Neutrophil (primary cell): ENCODE measurements at regions not wholly inside any gene's neighbourhood (a gene's known extent, or its start where the extent isn't known, plus 50 kb on each side); places are given as distances from the start of the nearest gene placed in this dataset.

Source experiments
- H3K27ac ChIP-seq: fragments of 200-600 bp; sonication (generic); 2 replicates; pipeline ENCODE4 v1.5.1; 2016; ENCODE audit warnings: mild to moderate bottlenecking, moderate library complexity
- H3K27me3 ChIP-seq: fragments of 200-600 bp; sonication (generic); 2 replicates; pipeline ENCODE4 v1.6.0; 2016; ENCODE audit warnings: mild to moderate bottlenecking
- H3K36me3 ChIP-seq: fragments of 200-600 bp; sonication (generic); 2 replicates; pipeline ENCODE4 v1.5.1; 2017
- H3K4me1 ChIP-seq, 2 experiments: fragments of 200-600 bp in 1 of 2; sonication (generic) in 1 of 2; 1 replicate in 1 of 2; 2 replicates in 1 of 2; pipeline versions ENCODE4 v1.5.1 to v1.6.1; 2013 to 2016; ENCODE audit warnings: low read depth in 1 of 2, low read length in 1 of 2, mild to moderate bottlenecking in 1 of 2, moderate library complexity in 1 of 2; ENCODE audit not compliant: control insufficient read depth in 1 of 2, insufficient read depth in 1 of 2
- H3K4me3 ChIP-seq, 2 experiments: fragments of 200-600 bp in 1 of 2; sonication (generic) in 1 of 2; 1 replicate in 1 of 2; 2 replicates in 1 of 2; pipeline ENCODE4 v1.5.1; 2013 to 2016; ENCODE audit warnings: low read depth in 1 of 2, low read length in 1 of 2, mild to moderate bottlenecking in 1 of 2, moderate library complexity in 1 of 2
- H3K9me3 ChIP-seq: fragments of 200-600 bp; sonication (generic); 2 replicates; pipeline ENCODE4 v1.5.1; 2016
- CTCF ChIP-seq: fragments of 200-600 bp; sonication (generic); IDR thresholded peaks from 2 replicates; pipeline ENCODE4 v1.5.1; 2016; ENCODE audit warnings: antibody characterized with exemption

GRCh38 chr5:60529001-60529400 lies 171.0 kb downstream of the DEPDC1B start:
- TF ChIP-seq CTCF, result no peak
- Histone ChIP-seq H3K9me3 (no peaks in the 10 kb centered on the region), H3K27ac (no peak overlapping the region), H3K4me1 (no peaks in the 10 kb centered on the region), H3K36me3 (no peaks in the 10 kb centered on the region), H3K4me3 (no peak overlapping the region), H3K27me3 (peaks cover 19% of the 10 kb centered on the region)

- H3K4me1 ChIP-seq, result no peaks in the 10 kb centered on the region
- no peaks in the 10 kb centered on the region for H3K9me3 ChIP-seq
- no peak for TF ChIP-seq CTCF
- peaks cover 31% of the 10 kb centered on the region for H3K27me3 ChIP-seq
- no peak overlapping the region for H3K4me3 ChIP-seq
- no peaks in the 10 kb centered on the region for H3K36me3 ChIP-seq
- no peak overlapping the region for H3K27ac ChIP-seq
Measured at GRCh38 chr5:60527072-60527471, 172.9 kb downstream of the DEPDC1B start.

GRCh38 chr5:60526336-60526875 lies 173.6 kb downstream of the DEPDC1B start:
- H3K9me3 ChIP-seq, result no peaks in the 10 kb centered on the region
- H3K27ac ChIP-seq, result no peak overlapping the region
- no peaks in the 10 kb centered on the region for H3K4me1 ChIP-seq
- peaks cover 32% of the 10 kb centered on the region for H3K27me3 ChIP-seq
- no peak overlapping the region for H3K4me3 ChIP-seq
- H3K36me3 ChIP-seq, result no peaks in the 10 kb centered on the region
- no peak for TF ChIP-seq CTCF

GRCh38 chr5:60522292-60522905 lies 177.6 kb downstream of the DEPDC1B start:
- no peaks in the 10 kb centered on the region for H3K9me3 ChIP-seq
- no peak overlapping the region for H3K27ac ChIP-seq
- H3K4me3 ChIP-seq, result no peak overlapping the region
- H3K4me1 ChIP-seq, result no peaks in the 10 kb centered on the region
- no peak for TF ChIP-seq CTCF
- no peaks in the 10 kb centered on the region for H3K36me3 ChIP-seq
- peaks cover 31% of the 10 kb centered on the region for H3K27me3 ChIP-seq

- Histone ChIP-seq H3K27ac (no peak overlapping the region), H3K4me3 (no peak overlapping the region), H3K36me3 (no peaks in the 10 kb centered on the region), H3K4me1 (no peaks in the 10 kb centered on the region), H3K27me3 (peaks cover 28% of the 10 kb centered on the region), H3K9me3 (no peaks in the 10 kb centered on the region)
- TF ChIP-seq CTCF, result no peak
Measured at GRCh38 chr5:60521376-60522291, 178.3 kb downstream of the DEPDC1B start.
